ENCODE measurements at regions not wholly inside any gene's neighbourhood (a gene's known extent, or its start where the extent isn't known, plus 50 kb on each side); places are given as distances from the start of the nearest gene placed in this dataset.

DNA sequence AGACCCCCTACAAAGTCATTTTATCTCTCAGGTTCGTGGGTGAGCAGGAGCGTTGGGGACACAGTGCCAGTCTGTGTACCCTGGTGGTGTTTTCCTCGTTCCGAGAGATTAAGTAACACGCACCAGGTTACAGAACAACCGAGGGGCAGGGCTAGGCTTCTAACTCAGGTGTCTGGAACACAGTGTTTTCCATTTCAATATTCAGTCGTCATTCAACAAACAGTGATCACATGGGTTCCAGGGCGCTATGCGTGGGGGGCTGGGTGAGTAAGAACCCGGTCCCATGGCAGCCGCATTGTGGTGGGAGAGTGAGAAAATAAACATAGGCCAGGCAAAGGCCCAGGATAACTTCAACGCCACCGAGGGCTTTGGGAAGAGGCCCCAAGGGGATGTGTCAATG, 55.9 kb upstream of the RNU6ATAC start:
- no peak for TF ChIP-seq CTCF (IDR thresholded peaks at IDR 0.05; ENCODE audit: poor library complexity)
- TF ChIP-seq EZH2 (IDR thresholded peaks at IDR 0.05; ENCODE audit: borderline replicate concordance) = no peak

Measured in hepatocyte (in vitro differentiated cells).